ENCODE measurements at regions not wholly inside any gene's neighbourhood (a gene's known extent, or its start where the extent isn't known, plus 50 kb on each side); places are given as distances from the start of the nearest gene placed in this dataset.

GRCh38 chr12:93080452-93080851 is 151.4 kb upstream of the EEA1 start:
- TF ChIP-seq CTCF (IDR thresholded peaks at IDR 0.05; ENCODE audit: extremely low read depth, missing control alignments): no peak
- DNase-seq (ENCODE audit: low spot score): no peak

- no peak for DNase-seq (ENCODE audit: low spot score)
- no peak for TF ChIP-seq CTCF (IDR thresholded peaks at IDR 0.05; ENCODE audit: extremely low read depth, missing control alignments)
Measured at GRCh38 chr12:93080994-93081809, 152.1 kb upstream of the EEA1 start.

- TF ChIP-seq CTCF (IDR thresholded peaks at IDR 0.05; ENCODE audit: extremely low read depth, missing control alignments): no peak
- no peak for DNase-seq (ENCODE audit: low spot score)
Measured at GRCh38 chr12:93081810-93082165, 152.7 kb upstream of the EEA1 start.

- DNase-seq (ENCODE audit: low spot score): no peak
- no peak for TF ChIP-seq CTCF (IDR thresholded peaks at IDR 0.05; ENCODE audit: extremely low read depth, missing control alignments)
Measured at GRCh38 chr12:93085383-93086287, 156.5 kb upstream of the EEA1 start.

GRCh38 chr12:93086288-93086727 is 157.2 kb upstream of the EEA1 start:
- DNase-seq (ENCODE audit: low spot score): no peak
- TF ChIP-seq CTCF (IDR thresholded peaks at IDR 0.05; ENCODE audit: extremely low read depth, missing control alignments): no peak

GRCh38 chr12:93087840-93088610 is 158.9 kb upstream of the EEA1 start:
- DNase-seq (ENCODE audit: low spot score): no peak
- no peak for TF ChIP-seq CTCF (IDR thresholded peaks at IDR 0.05; ENCODE audit: extremely low read depth, missing control alignments)

Measured in GM20000 (cell line).